ENCODE measurements at regions not wholly inside any gene's neighbourhood (a gene's known extent, or its start where the extent isn't known, plus 50 kb on each side); places are given as distances from the start of the nearest gene placed in this dataset.

DNA sequence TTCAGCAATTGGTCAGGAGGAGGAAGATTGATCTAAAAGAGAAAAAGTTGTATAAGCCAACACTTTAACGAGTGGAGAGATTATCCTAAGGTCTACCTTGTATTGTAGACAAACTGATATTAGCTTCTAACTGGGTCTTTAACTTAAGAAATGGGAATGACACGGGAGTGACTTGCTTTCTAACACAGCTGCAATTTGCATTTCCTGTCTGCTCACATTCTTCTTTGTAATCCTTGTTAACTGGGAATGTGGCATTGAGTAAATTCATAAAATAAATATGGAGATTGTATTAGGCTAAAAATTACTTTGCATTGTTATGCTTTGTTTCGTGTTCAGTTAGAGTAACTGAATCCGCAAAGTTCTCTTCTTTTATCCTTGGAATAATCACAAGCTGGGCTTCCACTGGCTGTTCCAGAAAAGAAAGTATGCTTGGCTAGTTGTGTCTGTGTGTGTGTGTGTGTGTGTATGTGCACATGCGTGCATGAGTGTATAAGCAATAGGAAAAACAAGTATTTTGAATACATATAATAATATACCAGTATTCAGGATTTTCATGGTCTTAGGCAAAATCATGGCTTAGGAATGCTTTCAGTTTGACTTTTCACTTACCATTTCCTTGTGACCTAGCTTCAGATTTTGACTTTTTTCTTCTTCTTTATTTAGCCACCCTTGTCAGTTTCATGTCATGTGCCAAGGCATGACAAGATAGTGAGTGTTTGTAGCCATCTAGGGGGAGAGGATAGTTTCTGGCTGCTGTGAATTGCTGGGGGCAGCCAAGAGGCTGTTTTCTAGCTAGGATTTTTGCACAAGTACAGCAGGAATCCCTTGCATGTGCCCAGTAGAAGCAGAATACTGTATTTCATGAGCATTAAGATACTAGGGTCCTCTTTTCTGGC lies 54.5 kb upstream of the FZD8 start:
- Histone ChIP-seq H3K36me3 (no peaks in the 10 kb centered on the region), H3K4me3 (no peak overlapping the region), H3K9me3 (no peaks in the 10 kb centered on the region), H3K4me1 (no peaks in the 10 kb centered on the region), H3K27me3 (no peaks in the 10 kb centered on the region), H3K27ac (no peak overlapping the region)
- ATAC-seq (no peak), DNase-seq (no peak)
- intact Hi-C loops (cut with DNase I) = no loop called here
- no peak for TF ChIP-seq POLR2A (IDR thresholded peaks at IDR 0.05)
- TF ChIP-seq, protein P1, sequence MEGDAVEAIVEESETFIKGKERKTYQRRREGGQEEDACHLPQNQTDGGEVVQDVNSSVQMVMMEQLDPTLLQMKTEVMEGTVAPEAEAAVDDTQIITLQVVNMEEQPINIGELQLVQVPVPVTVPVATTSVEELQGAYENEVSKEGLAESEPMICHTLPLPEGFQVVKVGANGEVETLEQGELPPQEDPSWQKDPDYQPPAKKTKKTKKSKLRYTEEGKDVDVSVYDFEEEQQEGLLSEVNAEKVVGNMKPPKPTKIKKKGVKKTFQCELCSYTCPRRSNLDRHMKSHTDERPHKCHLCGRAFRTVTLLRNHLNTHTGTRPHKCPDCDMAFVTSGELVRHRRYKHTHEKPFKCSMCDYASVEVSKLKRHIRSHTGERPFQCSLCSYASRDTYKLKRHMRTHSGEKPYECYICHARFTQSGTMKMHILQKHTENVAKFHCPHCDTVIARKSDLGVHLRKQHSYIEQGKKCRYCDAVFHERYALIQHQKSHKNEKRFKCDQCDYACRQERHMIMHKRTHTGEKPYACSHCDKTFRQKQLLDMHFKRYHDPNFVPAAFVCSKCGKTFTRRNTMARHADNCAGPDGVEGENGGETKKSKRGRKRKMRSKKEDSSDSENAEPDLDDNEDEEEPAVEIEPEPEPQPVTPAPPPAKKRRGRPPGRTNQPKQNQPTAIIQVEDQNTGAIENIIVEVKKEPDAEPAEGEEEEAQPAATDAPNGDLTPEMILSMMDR (IDR thresholded peaks at IDR 0.05) = no peak
- 57% methylated on average over 5 of the region's 5 CpGs for WGBS (ENCODE audit: insufficient coverage, low coverage, low lambda C conversion rate, missing lambda C conversion rate)

DNA sequence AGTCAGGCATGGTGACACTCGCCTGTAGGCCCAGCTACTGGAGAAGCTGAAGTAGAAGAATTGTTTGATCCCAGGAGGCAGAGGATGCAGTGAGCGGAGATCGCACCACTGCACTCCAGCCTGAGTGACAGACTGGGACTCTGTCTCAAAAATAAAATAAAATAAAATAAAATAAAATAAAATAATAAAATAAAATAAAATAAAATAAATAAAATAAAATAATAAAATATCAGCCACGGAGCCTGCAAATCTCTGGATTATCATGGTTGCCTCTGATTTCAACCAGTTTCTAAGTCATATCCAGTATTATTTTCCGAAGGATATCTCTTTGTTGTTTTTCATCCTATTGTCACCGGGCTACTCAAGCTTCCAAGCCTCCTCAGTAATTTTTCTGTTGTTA lies 51.7 kb upstream of the FZD8 start:
- Histone ChIP-seq H3K9me3 (no peaks in the 10 kb centered on the region), H3K27ac (no peak overlapping the region), H3K36me3 (no peaks in the 10 kb centered on the region), H3K4me3 (no peak overlapping the region), H3K27me3 (no peaks in the 10 kb centered on the region), H3K4me1 (peaks cover 0 to 3% (median 0%) of the 10 kb centered on the region in 4 donors)
- no peak for TF ChIP-seq POLR2A (IDR thresholded peaks at IDR 0.05)
- TF ChIP-seq, protein P1 (IDR thresholded peaks at IDR 0.05) = no peak
- no peak for DNase-seq
- ATAC-seq = no peak
- intact Hi-C loops (cut with DNase I) = no loop called here
- 85% methylated on average over 6 of the region's 6 CpGs for WGBS (ENCODE audit: insufficient coverage, low coverage, low lambda C conversion rate, missing lambda C conversion rate)

Small RNAs in the stretch of these regions (small RNA-seq; reads per million reads assigned to genes)
- gene RF00019 = 0 reads per million in 2 experiments
- gene RF00561 = 0 reads per million in 2 experiments

All from right lobe of liver (tissue), 6 donors.